ENCODE measurements at regions not wholly inside any gene's neighbourhood (a gene's known extent, or its start where the extent isn't known, plus 50 kb on each side); places are given as distances from the start of the nearest gene placed in this dataset.

DNA sequence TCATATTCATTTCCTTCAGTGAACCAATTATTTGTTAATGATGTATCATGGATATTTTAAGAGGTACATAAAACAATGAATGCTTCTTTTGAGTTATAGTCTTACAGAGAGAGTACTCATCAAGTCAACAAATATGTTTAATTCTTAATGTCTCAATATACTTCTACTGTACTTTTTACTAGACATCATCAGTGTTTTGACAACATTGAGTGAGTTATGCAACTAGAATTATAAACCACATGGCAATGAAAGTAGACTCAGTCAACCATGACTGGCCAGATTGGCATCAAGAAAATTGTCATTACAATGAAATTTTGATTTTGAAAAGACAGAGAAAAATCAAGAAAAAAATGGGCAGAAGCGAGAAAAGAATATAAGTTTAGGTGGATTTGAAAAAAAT is 1248.1 kb upstream of the CDH18 start:
- Histone ChIP-seq H4K91ac (ENCODE audit: low read length) (no peak overlapping the region), H3K4me2 (ENCODE audit: low read length, poor library complexity, severe bottlenecking) (no peak overlapping the region), H3K27ac (ENCODE audit: low read length, poor library complexity, severe bottlenecking) (no peak overlapping the region), H3K4me1 (ENCODE audit: control insufficient read depth, insufficient read depth, low read depth, low read length) (no peaks in the 10 kb centered on the region), H3K9ac (ENCODE audit: low read length) (no peak overlapping the region), H3K18ac (ENCODE audit: low read depth in 1 of 2, low read length in 2 of 2) (no peak overlapping the region), H2BK12ac (ENCODE audit: low read length in 2 of 2) (no peak overlapping the region), H2BK5ac (ENCODE audit: low read depth, low read length, poor library complexity, severe bottlenecking) (no peak overlapping the region), H3K14ac (ENCODE audit: low read length in 2 of 2) (no peak overlapping the region), H3K27me3 (ENCODE audit: control insufficient read depth in 1 of 2, insufficient read depth in 1 of 2, low read length in 2 of 2) (no peaks in the 10 kb centered on the region), H3K79me1 (replicated peaks; ENCODE audit: low read length, poor library complexity, severe bottlenecking) (no peaks in the 10 kb centered on the region), H2AK5ac (ENCODE audit: low read length, severe bottlenecking) (no peak overlapping the region), H3K4ac (ENCODE audit: low read depth in 1 of 2, low read length in 2 of 2) (no peak overlapping the region), H3K9me3 (ENCODE audit: control insufficient read depth, low read length) (no peaks in the 10 kb centered on the region), H3K36me3 (ENCODE audit: control insufficient read depth in 1 of 2, insufficient read depth in 2 of 2, low read depth in 1 of 2, low read length in 2 of 2) (no peaks in the 10 kb centered on the region), H4K8ac (ENCODE audit: low read length) (no peak overlapping the region), H2BK15ac (ENCODE audit: low read depth, poor library complexity, severe bottlenecking) (no peak overlapping the region), H3K4me3 (ENCODE audit: insufficient read depth in 1 of 2, low read depth in 1 of 2, low read length in 2 of 2) (no peak overlapping the region), H2AFZ (ENCODE audit: low read depth, low read length) (no peak overlapping the region), H3K23ac (ENCODE audit: low read length in 2 of 2) (no peak overlapping the region), H2BK120ac (ENCODE audit: low read depth, low read length) (no peak overlapping the region)
- DNase-seq: no peak
- WGBS: no CpG with 5 or more reads among the region's 1 CpG

DNA sequence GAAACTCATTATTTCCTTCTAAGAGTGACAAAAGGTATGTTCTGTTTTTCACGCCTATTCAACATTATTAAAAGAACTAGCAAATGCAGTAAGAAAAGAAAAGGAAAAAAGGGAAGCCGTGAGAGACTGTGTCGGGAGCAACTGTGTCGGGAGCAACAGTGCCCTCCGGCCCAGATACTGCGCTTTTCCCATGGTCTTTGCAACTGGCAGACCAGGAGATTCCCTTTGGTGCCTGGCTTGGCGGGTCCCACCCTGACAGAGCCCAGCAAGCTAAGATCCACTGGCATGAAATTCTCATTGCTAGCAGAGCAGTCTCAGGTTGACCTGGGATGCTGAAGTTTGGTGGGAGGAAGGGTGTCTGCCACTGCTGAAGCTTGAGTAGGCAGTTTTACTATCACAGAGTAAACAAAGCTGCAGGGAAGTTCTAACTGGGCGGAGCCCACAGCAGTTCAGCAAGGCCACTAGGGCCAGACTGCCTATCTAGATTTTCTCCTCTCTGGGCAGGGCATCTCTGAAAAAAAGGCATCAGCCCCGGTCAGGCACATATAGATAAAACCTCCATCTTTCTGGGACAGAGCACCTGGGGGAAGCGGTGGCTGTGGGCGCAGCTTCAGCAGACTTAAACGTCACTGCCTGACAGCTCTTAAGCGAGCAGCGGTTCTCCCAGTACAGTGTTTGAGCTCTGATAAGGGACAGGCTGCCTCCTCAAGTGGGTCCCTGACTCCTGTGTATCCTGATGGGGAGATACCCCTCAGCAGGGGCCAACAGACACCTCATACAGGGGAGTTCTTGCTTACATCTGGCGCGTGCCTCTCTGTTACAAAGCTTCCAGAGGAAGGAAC is 1237.4 kb upstream of the CDH18 start:
- Histone ChIP-seq H2BK5ac (ENCODE audit: low read depth, low read length, poor library complexity, severe bottlenecking) (no peak overlapping the region), H3K27me3 (ENCODE audit: control insufficient read depth in 1 of 2, insufficient read depth in 1 of 2, low read length in 2 of 2) (no peaks in the 10 kb centered on the region), H3K4me1 (ENCODE audit: control insufficient read depth, insufficient read depth, low read depth, low read length) (no peaks in the 10 kb centered on the region), H3K4me2 (ENCODE audit: low read length, poor library complexity, severe bottlenecking) (no peak overlapping the region), H3K79me1 (replicated peaks; ENCODE audit: low read length, poor library complexity, severe bottlenecking) (no peaks in the 10 kb centered on the region), H3K9me3 (ENCODE audit: control insufficient read depth, low read length) (no peaks in the 10 kb centered on the region), H3K9ac (ENCODE audit: low read length) (no peak overlapping the region), H3K4me3 (ENCODE audit: insufficient read depth in 1 of 2, low read depth in 1 of 2, low read length in 2 of 2) (no peak overlapping the region), H2BK120ac (ENCODE audit: low read depth, low read length) (no peak overlapping the region), H2AK5ac (ENCODE audit: low read length, severe bottlenecking) (no peak overlapping the region), H3K23ac (ENCODE audit: low read length in 2 of 2) (no peak overlapping the region), H4K8ac (ENCODE audit: low read length) (no peak overlapping the region), H3K18ac (ENCODE audit: low read depth in 1 of 2, low read length in 2 of 2) (no peak overlapping the region), H3K27ac (ENCODE audit: low read length, poor library complexity, severe bottlenecking) (no peak overlapping the region), H3K4ac (ENCODE audit: low read depth in 1 of 2, low read length in 2 of 2) (no peak overlapping the region), H3K36me3 (ENCODE audit: control insufficient read depth in 1 of 2, insufficient read depth in 2 of 2, low read depth in 1 of 2, low read length in 2 of 2) (no peaks in the 10 kb centered on the region), H2BK15ac (ENCODE audit: low read depth, poor library complexity, severe bottlenecking) (no peak overlapping the region), H2AFZ (ENCODE audit: low read depth, low read length) (peak overlapping the region; percentile 51), H4K91ac (ENCODE audit: low read length) (no peak overlapping the region), H2BK12ac (ENCODE audit: low read length in 2 of 2) (no peak overlapping the region), H3K14ac (ENCODE audit: low read length in 2 of 2) (no peak overlapping the region)
- 81% methylated on average over 16 of the region's 16 CpGs for WGBS
- no peak for DNase-seq

DNA sequence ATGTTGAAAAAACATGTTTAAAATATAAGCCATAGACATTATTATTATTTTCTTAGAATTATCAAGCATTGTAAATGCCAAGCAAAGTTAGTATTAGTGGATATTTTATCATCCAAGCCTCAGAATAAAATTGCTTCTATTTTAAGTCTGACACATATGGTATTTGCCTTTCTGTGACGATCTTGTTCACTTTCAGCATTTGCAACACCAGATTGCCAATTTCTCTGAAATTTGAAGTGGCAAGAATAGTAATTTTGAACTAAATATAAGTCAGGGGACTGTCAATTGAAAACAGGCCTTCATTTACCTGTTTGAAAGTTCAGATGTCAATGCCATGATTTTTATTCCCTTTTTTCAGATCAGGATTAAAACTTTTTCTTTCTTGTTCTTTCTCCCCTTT is 1233.6 kb upstream of the CDH18 start:
- no peak overlapping the region for H3K4me2 ChIP-seq (ENCODE audit: low read length, poor library complexity, severe bottlenecking)
- no peak overlapping the region for H3K18ac ChIP-seq (ENCODE audit: low read depth in 1 of 2, low read length in 2 of 2)
- H2BK15ac ChIP-seq (ENCODE audit: low read depth, poor library complexity, severe bottlenecking): no peak overlapping the region
- no peak overlapping the region for H2BK120ac ChIP-seq (ENCODE audit: low read depth, low read length)
- H3K14ac ChIP-seq (ENCODE audit: low read length in 2 of 2): no peak overlapping the region
- no peak overlapping the region for H4K8ac ChIP-seq (ENCODE audit: low read length)
- H3K36me3 ChIP-seq (ENCODE audit: control insufficient read depth in 1 of 2, insufficient read depth in 2 of 2, low read depth in 1 of 2, low read length in 2 of 2): no peaks in the 10 kb centered on the region
- no peak overlapping the region for H2AK5ac ChIP-seq (ENCODE audit: low read length, severe bottlenecking)
- no peak overlapping the region for H2BK5ac ChIP-seq (ENCODE audit: low read depth, low read length, poor library complexity, severe bottlenecking)
- no peak overlapping the region for H2BK12ac ChIP-seq (ENCODE audit: low read length in 2 of 2)
- no peak overlapping the region for H3K27ac ChIP-seq (ENCODE audit: low read length, poor library complexity, severe bottlenecking)
- no peak overlapping the region for H3K4me3 ChIP-seq (ENCODE audit: insufficient read depth in 1 of 2, low read depth in 1 of 2, low read length in 2 of 2)
- no peak for DNase-seq
- H3K79me1 ChIP-seq (replicated peaks; ENCODE audit: low read length, poor library complexity, severe bottlenecking): no peaks in the 10 kb centered on the region
- H3K9ac ChIP-seq (ENCODE audit: low read length): no peak overlapping the region
- no peak overlapping the region for H3K4ac ChIP-seq (ENCODE audit: low read depth in 1 of 2, low read length in 2 of 2)
- H2AFZ ChIP-seq (ENCODE audit: low read depth, low read length): no peak overlapping the region
- no peaks in the 10 kb centered on the region for H3K27me3 ChIP-seq (ENCODE audit: control insufficient read depth in 1 of 2, insufficient read depth in 1 of 2, low read length in 2 of 2)
- H3K4me1 ChIP-seq (ENCODE audit: control insufficient read depth, insufficient read depth, low read depth, low read length): no peaks in the 10 kb centered on the region
- WGBS: no CpG with 5 or more reads among the region's 1 CpG
- H3K9me3 ChIP-seq (ENCODE audit: control insufficient read depth, low read length): no peaks in the 10 kb centered on the region
- no peak overlapping the region for H3K23ac ChIP-seq (ENCODE audit: low read length in 2 of 2)
- no peak overlapping the region for H4K91ac ChIP-seq (ENCODE audit: low read length)

DNA sequence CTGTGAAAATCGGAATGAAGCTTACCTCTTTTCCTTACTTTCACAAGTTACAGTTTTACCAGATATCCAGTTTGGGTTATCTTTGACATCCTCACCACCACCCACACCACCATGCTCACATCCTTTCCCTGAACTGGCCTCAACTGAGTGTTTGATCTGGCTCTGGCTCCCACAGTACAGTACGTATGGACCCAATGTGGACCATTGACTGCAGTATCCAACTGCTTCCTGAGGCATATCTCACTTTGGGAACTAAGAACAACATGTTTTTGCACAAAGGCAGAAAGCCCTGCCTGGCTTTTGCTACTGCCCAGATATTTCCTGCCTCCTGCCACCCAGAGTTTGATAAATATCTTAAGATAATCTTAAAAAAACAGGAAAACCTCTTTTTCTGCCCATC is 1232.0 kb upstream of the CDH18 start:
- Histone ChIP-seq H2BK12ac (ENCODE audit: low read length in 2 of 2) (no peak overlapping the region), H3K9ac (ENCODE audit: low read length) (no peak overlapping the region), H2BK5ac (ENCODE audit: low read depth, low read length, poor library complexity, severe bottlenecking) (no peak overlapping the region), H3K18ac (ENCODE audit: low read depth in 1 of 2, low read length in 2 of 2) (no peak overlapping the region), H3K4me1 (ENCODE audit: control insufficient read depth, insufficient read depth, low read depth, low read length) (no peaks in the 10 kb centered on the region), H3K79me1 (replicated peaks; ENCODE audit: low read length, poor library complexity, severe bottlenecking) (no peaks in the 10 kb centered on the region), H3K14ac (ENCODE audit: low read length in 2 of 2) (no peak overlapping the region), H3K9me3 (ENCODE audit: control insufficient read depth, low read length) (no peaks in the 10 kb centered on the region), H3K4me2 (ENCODE audit: low read length, poor library complexity, severe bottlenecking) (no peak overlapping the region), H3K27me3 (ENCODE audit: control insufficient read depth in 1 of 2, insufficient read depth in 1 of 2, low read length in 2 of 2) (no peaks in the 10 kb centered on the region), H3K23ac (ENCODE audit: low read length in 2 of 2) (no peak overlapping the region), H4K8ac (ENCODE audit: low read length) (peak overlapping the region; percentile 49), H3K27ac (ENCODE audit: low read length, poor library complexity, severe bottlenecking) (no peak overlapping the region), H2BK120ac (ENCODE audit: low read depth, low read length) (no peak overlapping the region), H2AFZ (ENCODE audit: low read depth, low read length) (no peak overlapping the region), H3K36me3 (ENCODE audit: control insufficient read depth in 1 of 2, insufficient read depth in 2 of 2, low read depth in 1 of 2, low read length in 2 of 2) (no peaks in the 10 kb centered on the region), H3K4ac (ENCODE audit: low read depth in 1 of 2, low read length in 2 of 2) (no peak overlapping the region), H4K91ac (ENCODE audit: low read length) (no peak overlapping the region), H3K4me3 (ENCODE audit: insufficient read depth in 1 of 2, low read depth in 1 of 2, low read length in 2 of 2) (no peak overlapping the region), H2BK15ac (ENCODE audit: low read depth, poor library complexity, severe bottlenecking) (no peak overlapping the region), H2AK5ac (ENCODE audit: low read length, severe bottlenecking) (no peak overlapping the region)
- DNase-seq: no peak
- WGBS: 80% methylated on average over 2 of the region's 2 CpGs
